ENCODE measurements at regions not wholly inside any gene's neighbourhood (a gene's known extent, or its start where the extent isn't known, plus 50 kb on each side); places are given as distances from the start of the nearest gene placed in this dataset.

DNA sequence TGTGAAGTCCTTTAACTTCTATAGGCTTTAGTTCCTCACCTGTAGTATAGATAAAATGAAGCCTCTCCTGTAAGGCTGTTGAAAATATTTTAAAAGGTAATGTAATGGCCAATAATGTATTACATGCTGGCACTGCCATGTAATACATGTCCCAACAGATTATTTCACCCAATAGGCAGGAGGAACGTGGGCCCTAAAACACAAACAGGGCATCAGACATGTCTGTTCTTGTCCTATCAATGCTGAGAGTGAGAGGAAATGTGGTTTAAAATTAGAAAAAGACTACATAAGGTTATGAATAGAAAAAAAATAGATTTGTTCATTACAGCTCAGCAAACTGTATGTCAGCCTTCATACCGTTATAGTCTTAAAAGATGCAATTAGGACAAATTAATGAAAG lies 492.7 kb upstream of the DDX18 start:
- TF ChIP-seq, protein P1, sequence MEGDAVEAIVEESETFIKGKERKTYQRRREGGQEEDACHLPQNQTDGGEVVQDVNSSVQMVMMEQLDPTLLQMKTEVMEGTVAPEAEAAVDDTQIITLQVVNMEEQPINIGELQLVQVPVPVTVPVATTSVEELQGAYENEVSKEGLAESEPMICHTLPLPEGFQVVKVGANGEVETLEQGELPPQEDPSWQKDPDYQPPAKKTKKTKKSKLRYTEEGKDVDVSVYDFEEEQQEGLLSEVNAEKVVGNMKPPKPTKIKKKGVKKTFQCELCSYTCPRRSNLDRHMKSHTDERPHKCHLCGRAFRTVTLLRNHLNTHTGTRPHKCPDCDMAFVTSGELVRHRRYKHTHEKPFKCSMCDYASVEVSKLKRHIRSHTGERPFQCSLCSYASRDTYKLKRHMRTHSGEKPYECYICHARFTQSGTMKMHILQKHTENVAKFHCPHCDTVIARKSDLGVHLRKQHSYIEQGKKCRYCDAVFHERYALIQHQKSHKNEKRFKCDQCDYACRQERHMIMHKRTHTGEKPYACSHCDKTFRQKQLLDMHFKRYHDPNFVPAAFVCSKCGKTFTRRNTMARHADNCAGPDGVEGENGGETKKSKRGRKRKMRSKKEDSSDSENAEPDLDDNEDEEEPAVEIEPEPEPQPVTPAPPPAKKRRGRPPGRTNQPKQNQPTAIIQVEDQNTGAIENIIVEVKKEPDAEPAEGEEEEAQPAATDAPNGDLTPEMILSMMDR (conservative IDR thresholded peaks at IDR 0.05; ENCODE audit: low read depth in 2 of 2) = no peak
- no peak for TF ChIP-seq EZH2 (IDR thresholded peaks at IDR 0.05; ENCODE audit: low read depth, unreplicated experiment)
- TF ChIP-seq POLR2AphosphoS5 (IDR thresholded peaks at IDR 0.05; ENCODE audit: low read depth) = no peak
- no peak for TF ChIP-seq NANOG (IDR thresholded peaks at IDR 0.05; ENCODE audit: borderline replicate concordance)
- TF ChIP-seq, protein P2, sequence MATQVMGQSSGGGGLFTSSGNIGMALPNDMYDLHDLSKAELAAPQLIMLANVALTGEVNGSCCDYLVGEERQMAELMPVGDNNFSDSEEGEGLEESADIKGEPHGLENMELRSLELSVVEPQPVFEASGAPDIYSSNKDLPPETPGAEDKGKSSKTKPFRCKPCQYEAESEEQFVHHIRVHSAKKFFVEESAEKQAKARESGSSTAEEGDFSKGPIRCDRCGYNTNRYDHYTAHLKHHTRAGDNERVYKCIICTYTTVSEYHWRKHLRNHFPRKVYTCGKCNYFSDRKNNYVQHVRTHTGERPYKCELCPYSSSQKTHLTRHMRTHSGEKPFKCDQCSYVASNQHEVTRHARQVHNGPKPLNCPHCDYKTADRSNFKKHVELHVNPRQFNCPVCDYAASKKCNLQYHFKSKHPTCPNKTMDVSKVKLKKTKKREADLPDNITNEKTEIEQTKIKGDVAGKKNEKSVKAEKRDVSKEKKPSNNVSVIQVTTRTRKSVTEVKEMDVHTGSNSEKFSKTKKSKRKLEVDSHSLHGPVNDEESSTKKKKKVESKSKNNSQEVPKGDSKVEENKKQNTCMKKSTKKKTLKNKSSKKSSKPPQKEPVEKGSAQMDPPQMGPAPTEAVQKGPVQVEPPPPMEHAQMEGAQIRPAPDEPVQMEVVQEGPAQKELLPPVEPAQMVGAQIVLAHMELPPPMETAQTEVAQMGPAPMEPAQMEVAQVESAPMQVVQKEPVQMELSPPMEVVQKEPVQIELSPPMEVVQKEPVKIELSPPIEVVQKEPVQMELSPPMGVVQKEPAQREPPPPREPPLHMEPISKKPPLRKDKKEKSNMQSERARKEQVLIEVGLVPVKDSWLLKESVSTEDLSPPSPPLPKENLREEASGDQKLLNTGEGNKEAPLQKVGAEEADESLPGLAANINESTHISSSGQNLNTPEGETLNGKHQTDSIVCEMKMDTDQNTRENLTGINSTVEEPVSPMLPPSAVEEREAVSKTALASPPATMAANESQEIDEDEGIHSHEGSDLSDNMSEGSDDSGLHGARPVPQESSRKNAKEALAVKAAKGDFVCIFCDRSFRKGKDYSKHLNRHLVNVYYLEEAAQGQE (IDR thresholded peaks at IDR 0.05; ENCODE audit: unreplicated experiment) = no peak
- TF ChIP-seq CREB1 (CRISPR knock-in tag; IDR thresholded peaks at IDR 0.05; ENCODE audit: low read depth) = no peak
- TF ChIP-seq, protein P3, sequence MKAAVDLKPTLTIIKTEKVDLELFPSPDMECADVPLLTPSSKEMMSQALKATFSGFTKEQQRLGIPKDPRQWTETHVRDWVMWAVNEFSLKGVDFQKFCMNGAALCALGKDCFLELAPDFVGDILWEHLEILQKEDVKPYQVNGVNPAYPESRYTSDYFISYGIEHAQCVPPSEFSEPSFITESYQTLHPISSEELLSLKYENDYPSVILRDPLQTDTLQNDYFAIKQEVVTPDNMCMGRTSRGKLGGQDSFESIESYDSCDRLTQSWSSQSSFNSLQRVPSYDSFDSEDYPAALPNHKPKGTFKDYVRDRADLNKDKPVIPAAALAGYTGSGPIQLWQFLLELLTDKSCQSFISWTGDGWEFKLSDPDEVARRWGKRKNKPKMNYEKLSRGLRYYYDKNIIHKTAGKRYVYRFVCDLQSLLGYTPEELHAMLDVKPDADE (IDR thresholded peaks at IDR 0.05) = no peak
- TF ChIP-seq EZH2phosphoT487 (IDR thresholded peaks at IDR 0.05; ENCODE audit: unreplicated experiment) = no peak
- TF ChIP-seq JUNB (IDR thresholded peaks at IDR 0.05; ENCODE audit: unreplicated experiment) = no peak
